PC-3 (cell line): ENCODE measurements at regions not wholly inside any gene's neighbourhood (a gene's known extent, or its start where the extent isn't known, plus 50 kb on each side); places are given as distances from the start of the nearest gene placed in this dataset.

ENCODE experiments used
- ATAC-seq: fragments of 200-7000 bp; cut with Tn5 transposase; 2 replicates; pipeline ENCODE4 v1.9.1; 2020; ENCODE audit warnings: mild to moderate bottlenecking, moderate library complexity
- BruUV-seq: library from RNA; stranded (reverse); fragments of 400-500 nt; replicated peaks from 2 replicates; lab custom pipeline; 2021; lab: Mats Ljungman, UMichigan
- CTCF ChIA-PET: fragments of 300-600 bp; sonication (Branson Sonifier 250); formaldehyde crosslinking; loops from one replicate; lab custom pipeline; 2022; ENCODE audit warnings: antibody characterized with exemption; lab: Charles Lee
- POLR2A ChIA-PET: fragments of 300-600 bp; sonication (Branson Sonifier 250); formaldehyde crosslinking; loops from one replicate; lab custom pipeline; 2022; ENCODE audit warnings: antibody characterized with exemption; ENCODE audit not compliant: unreplicated experiment; lab: Charles Lee
- DNase-seq: peaks from one replicate; pipeline ENCODE4 v3.0.0-alpha.2; 2015
- H2AFZ ChIP-seq: fragments of 300-600 bp; sonication (generic); 2 replicates; pipeline ENCODE4 v1.6.0; 2016; ENCODE audit warnings: antibody characterized with exemption, low read length
- H3F3A ChIP-seq: fragments of 300-600 bp; sonication (generic); one replicate; pipeline ENCODE4 v1.6.0; 2017; ENCODE audit warnings: antibody characterized with exemption, low read length, control low read depth, mild to moderate bottlenecking; ENCODE audit not compliant: unreplicated experiment
- H3K27ac ChIP-seq: fragments of 300-600 bp; sonication (generic); 2 replicates; pipeline ENCODE4 v1.5.1; 2016; ENCODE audit warnings: mild to moderate bottlenecking, low read length
- H3K27me3 ChIP-seq: fragments of 300-600 bp; sonication (generic); 2 replicates; pipeline ENCODE4 v1.6.1; 2016; ENCODE audit warnings: low read length, mixed read lengths
- H3K36me3 ChIP-seq: fragments of 300-600 bp; sonication (generic); 2 replicates; pipeline ENCODE4 v1.6.1; 2016; ENCODE audit warnings: low read depth, mixed run types, low read length, mixed read lengths
- H3K4me1 ChIP-seq: fragments of 300-600 bp; sonication (generic); 2 replicates; pipeline ENCODE4 v1.5.1; 2016; ENCODE audit warnings: low read length; ENCODE audit not compliant: insufficient read depth
- H3K4me2 ChIP-seq: fragments of 300-600 bp; sonication (generic); 2 replicates; pipeline ENCODE4 v1.6.0; 2016; ENCODE audit warnings: low read length
- H3K4me3 ChIP-seq: fragments of 300-600 bp; sonication (generic); 2 replicates; pipeline ENCODE4 v1.5.1; 2016; ENCODE audit warnings: mild to moderate bottlenecking, low read length, mixed read lengths
- H3K79me2 ChIP-seq: fragments of 300-600 bp; sonication (generic); 2 replicates; pipeline ENCODE4 v1.6.1; 2017; ENCODE audit warnings: low read length, mixed read lengths
- H3K9ac ChIP-seq: fragments of 300-600 bp; sonication (generic); 2 replicates; pipeline ENCODE4 v1.6.0; 2016; ENCODE audit warnings: mild to moderate bottlenecking, low read length
- H3K9me2 ChIP-seq: fragments of 300-600 bp; sonication (generic); replicated peaks from 2 replicates; pipeline ENCODE4 v1.6.1; 2016; ENCODE audit warnings: mixed run types, low read length, mixed read lengths
- H3K9me3 ChIP-seq: fragments of 300-600 bp; sonication (generic); 2 replicates; pipeline ENCODE4 v1.6.1; 2016; ENCODE audit warnings: low read length, mixed read lengths
- H4K20me1 ChIP-seq: fragments of 300-600 bp; sonication (generic); 2 replicates; pipeline ENCODE4 v1.6.1; 2016; ENCODE audit warnings: low read length, mixed read lengths
- CTCF ChIP-seq: fragments of 300-600 bp; sonication (generic); conservative IDR thresholded peaks from 2 replicates; pipeline ENCODE4 v1.5.1; 2017; ENCODE audit warnings: antibody characterized with exemption, low read depth, mild to moderate bottlenecking, low read length
- EZH2 ChIP-seq: fragments of 300-600 bp; sonication (generic); IDR thresholded peaks from one replicate; pipeline ENCODE4 v1.6.1; 2017; ENCODE audit warnings: antibody characterized with exemption, mild to moderate bottlenecking, low read length; ENCODE audit not compliant: unreplicated experiment
- EZH2phosphoT487 ChIP-seq: fragments of 300-600 bp; sonication (generic); IDR thresholded peaks from 2 replicates; pipeline ENCODE4 v1.6.1; 2018; ENCODE audit warnings: mild to moderate bottlenecking, antibody characterized with exemption, low read length, borderline replicate concordance
- intact Hi-C: fragments of 100-400 bp; cut with micrococcal nuclease; formaldehyde crosslinking; loops from 2 replicates; pipeline ENCODE4 v1.9.0; 2023

GRCh38 chr10:93204494-93205485 lies 131.1 kb downstream of the CYP26A1 start:
- CTCF ChIA-PET = no interaction called here

GRCh38 chr10:93206652-93207051 lies 133.0 kb downstream of the CYP26A1 start:
- ChIA-PET CTCF (no interaction called here), POLR2A (no interaction called here)
- no peak for TF ChIP-seq EZH2phosphoT487
- TF ChIP-seq EZH2 = no peak
- TF ChIP-seq CTCF = no peak
- H3K79me2 ChIP-seq = no peaks in the 10 kb centered on the region
- no peaks in the 10 kb centered on the region for H3K4me1 ChIP-seq
- intact Hi-C loops = no loop called here
- H3K27me3 ChIP-seq = no peaks in the 10 kb centered on the region
- H3K36me3 ChIP-seq = no peaks in the 10 kb centered on the region
- ATAC-seq (no peak), DNase-seq (no peak)
- H3K4me2 ChIP-seq = no peak overlapping the region
- no peaks in the 10 kb centered on the region for H4K20me1 ChIP-seq
- no peaks in the 10 kb centered on the region for H3K9me2 ChIP-seq
- H3K9me3 ChIP-seq = no peaks in the 10 kb centered on the region
- no peaks in the 10 kb centered on the region for H3F3A ChIP-seq
- no peak overlapping the region for H3K27ac ChIP-seq
- no peak overlapping the region for H3K4me3 ChIP-seq
- H3K9ac ChIP-seq = no peak overlapping the region
- no TSS peak for BruUV-seq
- no peak overlapping the region for H2AFZ ChIP-seq

More at GRCh38 chr10:93204494-93205485, 131.1 kb downstream of the CYP26A1 start:
- H3K4me1 ChIP-seq = no peaks in the 10 kb centered on the region
- ATAC-seq = no peak
- H3K9ac ChIP-seq = no peak overlapping the region
- no peaks in the 10 kb centered on the region for H3F3A ChIP-seq
- POLR2A ChIA-PET = interaction anchor here (0.6 kb wide), 1 partner anchor 53 kb away, joined by 6 read pairs; no protein-coding TSS in a partner anchor
- no peak overlapping the region for H3K27ac ChIP-seq
- H3K9me2 ChIP-seq = no peaks in the 10 kb centered on the region
- no peak overlapping the region for H2AFZ ChIP-seq
- H4K20me1 ChIP-seq = no peaks in the 10 kb centered on the region
- H3K27me3 ChIP-seq = no peaks in the 10 kb centered on the region
- H3K4me2 ChIP-seq = no peak overlapping the region
- H3K4me3 ChIP-seq = no peak overlapping the region
- no peaks in the 10 kb centered on the region for H3K79me2 ChIP-seq
- intact Hi-C loops = no loop called here
- no peak for DNase-seq
- H3K36me3 ChIP-seq = no peaks in the 10 kb centered on the region
- H3K9me3 ChIP-seq = no peaks in the 10 kb centered on the region
- TF ChIP-seq EZH2phosphoT487 (no peak), CTCF (no peak), EZH2 (no peak)
- no TSS peak for BruUV-seq
